Neural progenitor cell (in vitro differentiated cells): ENCODE measurements at regions not wholly inside any gene's neighbourhood (a gene's known extent, or its start where the extent isn't known, plus 50 kb on each side); places are given as distances from the start of the nearest gene placed in this dataset.
"Not testable (repeated sequence)": the region's sequence is repeated elsewhere in the genome, so short reads cannot be mapped to it uniquely, and the experiment has no call there.

ENCODE experiments used
- EZH2 ChIP-seq: fragments of 200-600 bp; sonication (generic); IDR thresholded peaks from 2 replicates; pipeline ENCODE4 v1.6.1; 2017; ENCODE audit warnings: antibody characterized with exemption, mild to moderate bottlenecking, moderate library complexity
- TF ChIP-seq, protein P1 (sequence below): fragments of 200-600 bp; sonication (generic); IDR thresholded peaks from 2 replicates; pipeline ENCODE4 v1.5.1; 2017; ENCODE audit warnings: antibody characterized with exemption, mild to moderate bottlenecking

- TF ChIP-seq, protein P1, sequence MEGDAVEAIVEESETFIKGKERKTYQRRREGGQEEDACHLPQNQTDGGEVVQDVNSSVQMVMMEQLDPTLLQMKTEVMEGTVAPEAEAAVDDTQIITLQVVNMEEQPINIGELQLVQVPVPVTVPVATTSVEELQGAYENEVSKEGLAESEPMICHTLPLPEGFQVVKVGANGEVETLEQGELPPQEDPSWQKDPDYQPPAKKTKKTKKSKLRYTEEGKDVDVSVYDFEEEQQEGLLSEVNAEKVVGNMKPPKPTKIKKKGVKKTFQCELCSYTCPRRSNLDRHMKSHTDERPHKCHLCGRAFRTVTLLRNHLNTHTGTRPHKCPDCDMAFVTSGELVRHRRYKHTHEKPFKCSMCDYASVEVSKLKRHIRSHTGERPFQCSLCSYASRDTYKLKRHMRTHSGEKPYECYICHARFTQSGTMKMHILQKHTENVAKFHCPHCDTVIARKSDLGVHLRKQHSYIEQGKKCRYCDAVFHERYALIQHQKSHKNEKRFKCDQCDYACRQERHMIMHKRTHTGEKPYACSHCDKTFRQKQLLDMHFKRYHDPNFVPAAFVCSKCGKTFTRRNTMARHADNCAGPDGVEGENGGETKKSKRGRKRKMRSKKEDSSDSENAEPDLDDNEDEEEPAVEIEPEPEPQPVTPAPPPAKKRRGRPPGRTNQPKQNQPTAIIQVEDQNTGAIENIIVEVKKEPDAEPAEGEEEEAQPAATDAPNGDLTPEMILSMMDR = not testable (repeated sequence)
- not testable (repeated sequence) for TF ChIP-seq EZH2
Observed at GRCh38 chr6:168168330-168168729, 89.3 kb upstream of the FRMD1 start.
